ENCODE measurements at regions not wholly inside any gene's neighbourhood (a gene's known extent, or its start where the extent isn't known, plus 50 kb on each side); places are given as distances from the start of the nearest gene placed in this dataset.
"Not testable (repeated sequence)": the region's sequence is repeated elsewhere in the genome, so short reads cannot be mapped to it uniquely, and the experiment has no call there.

GRCh38 chr4:131339137-131339536 is 1810.0 kb upstream of the PCDH10 start (continued):
- TF ChIP-seq PRDM1 (tag by site-specific recombination; IDR thresholded peaks at IDR 0.05), result no peak

- CTCF ChIA-PET, result no interaction called here
These were observed 1804.3 kb upstream of the PCDH10 start for GRCh38 chr4:131344761-131345160.

GRCh38 chr4:131347816-131348215 is 1801.3 kb upstream of the PCDH10 start:
- TF ChIP-seq ZNF157 (tag by site-specific recombination; IDR thresholded peaks at IDR 0.05) (no peak), ZNF791 (tag by site-specific recombination; IDR thresholded peaks at IDR 0.05) (no peak), ZNF670 (tag by site-specific recombination; IDR thresholded peaks at IDR 0.05; ENCODE audit: low read depth) (no peak), IKZF3 (tag by site-specific recombination; IDR thresholded peaks at IDR 0.05) (no peak), ZNF223 (tag by site-specific recombination; IDR thresholded peaks at IDR 0.05) (no peak), ZNF114 (tag by site-specific recombination; IDR thresholded peaks at IDR 0.05) (no peak), ZNF292 (tag by site-specific recombination; IDR thresholded peaks at IDR 0.05; ENCODE audit: borderline replicate concordance, low read depth) (no peak), REPIN1 (tag by site-specific recombination; IDR thresholded peaks at IDR 0.05; ENCODE audit: low read depth) (no peak), ZNF311 (tag by site-specific recombination; IDR thresholded peaks at IDR 0.05; ENCODE audit: borderline replicate concordance) (no peak), ZNF660 (tag by site-specific recombination; IDR thresholded peaks at IDR 0.05) (no peak), ZNF843 (tag by site-specific recombination; IDR thresholded peaks at IDR 0.05) (no peak)
- ChIA-PET POLR2A (no interaction called here), CTCF (no interaction called here)
- Histone ChIP-seq H3K36me3 (ENCODE audit: control insufficient read depth in 2 of 2, insufficient read depth in 1 of 2, low read length in 2 of 2) (no peaks in the 10 kb centered on the region), H3K27ac (ENCODE audit: extremely low read depth, low read depth, low read length) (no peak overlapping the region), H3K4me3 (ENCODE audit: low read depth, low read length) (no peak overlapping the region), H3K9me3 (ENCODE audit: control insufficient read depth, insufficient read depth, low read depth, low read length) (no peaks in the 10 kb centered on the region), H3K4me1 (ENCODE audit: control insufficient read depth, insufficient read depth, low read length) (no peaks in the 10 kb centered on the region)

More at GRCh38 chr4:131344761-131345160, 1804.3 kb upstream of the PCDH10 start:
- no peak for TF ChIP-seq ZBTB6 (tag by site-specific recombination; IDR thresholded peaks at IDR 0.05)
- no peak for TF ChIP-seq ZNF48 (tag by site-specific recombination; IDR thresholded peaks at IDR 0.05)
- no peak for TF ChIP-seq SP2 (tag by site-specific recombination; IDR thresholded peaks at IDR 0.05)
- no peak for TF ChIP-seq ZBTB17 (tag by site-specific recombination; IDR thresholded peaks at IDR 0.05)
- TF ChIP-seq YY2 (tag by site-specific recombination; IDR thresholded peaks at IDR 0.05), result no peak
- no peak for TF ChIP-seq YY1 (tag by site-specific recombination; IDR thresholded peaks at IDR 0.05)
- no peak for TF ChIP-seq ZNF639 (tag by site-specific recombination; IDR thresholded peaks at IDR 0.05)
- no peak for TF ChIP-seq MYNN (tag by site-specific recombination; IDR thresholded peaks at IDR 0.05; ENCODE audit: borderline replicate concordance)
- TF ChIP-seq ZNF350 (tag by site-specific recombination; IDR thresholded peaks at IDR 0.05), result no peak
- Histone ChIP-seq H3K27ac (ENCODE audit: extremely low read depth, low read depth, low read length) (no peak overlapping the region), H3K36me3 (ENCODE audit: control insufficient read depth in 2 of 2, insufficient read depth in 1 of 2, low read length in 2 of 2) (no peaks in the 10 kb centered on the region), H3K4me1 (ENCODE audit: control insufficient read depth, insufficient read depth, low read length) (no peaks in the 10 kb centered on the region), H3K4me3 (ENCODE audit: low read depth, low read length) (no peak overlapping the region), H3K9me3 (ENCODE audit: control insufficient read depth, insufficient read depth, low read depth, low read length) (no peaks in the 10 kb centered on the region)
- POLR2A ChIA-PET, result no interaction called here

GRCh38 chr4:131348263-131348662 is 1800.8 kb upstream of the PCDH10 start:
- H3K4me3 ChIP-seq (ENCODE audit: low read depth, low read length), result no peak overlapping the region
- H3K27ac ChIP-seq (ENCODE audit: extremely low read depth, low read depth, low read length), result no peak overlapping the region
- ChIA-PET POLR2A (no interaction called here), CTCF (no interaction called here)
- no peaks in the 10 kb centered on the region for H3K36me3 ChIP-seq (ENCODE audit: control insufficient read depth in 2 of 2, insufficient read depth in 1 of 2, low read length in 2 of 2)
- TF ChIP-seq ZNF677 (tag by site-specific recombination; IDR thresholded peaks at IDR 0.05), result no peak
- H3K4me1 ChIP-seq (ENCODE audit: control insufficient read depth, insufficient read depth, low read length), result no peaks in the 10 kb centered on the region
- H3K9me3 ChIP-seq (ENCODE audit: control insufficient read depth, insufficient read depth, low read depth, low read length), result no peaks in the 10 kb centered on the region

GRCh38 chr4:131352371-131352770 is 1796.7 kb upstream of the PCDH10 start:
- CTCF ChIA-PET; H3K27ac ChIP-seq (ENCODE audit: extremely low read depth, low read depth, low read length); H3K4me3 ChIP-seq (ENCODE audit: low read depth, low read length); POLR2A ChIA-PET; H3K36me3 ChIP-seq (ENCODE audit: control insufficient read depth in 2 of 2, insufficient read depth in 1 of 2, low read length in 2 of 2); H3K9me3 ChIP-seq (ENCODE audit: control insufficient read depth, insufficient read depth, low read depth, low read length); H3K4me1 ChIP-seq (ENCODE audit: control insufficient read depth, insufficient read depth, low read length): not testable (repeated sequence)

All from HEK293 (cell line).